AG10803 (cell line): ENCODE measurements at regions not wholly inside any gene's neighbourhood (a gene's known extent, or its start where the extent isn't known, plus 50 kb on each side); places are given as distances from the start of the nearest gene placed in this dataset.

Experiments used
- DNase-seq: peaks from one replicate; pipeline ENCODE4 v3.0.0; 2010; ENCODE audit warnings: low read depth
- H3K4me3 ChIP-seq: 2 replicates; pipeline ENCODE4 v1.5.1; 2011; ENCODE audit warnings: mild to moderate bottlenecking, low read length, control low read depth
- TF ChIP-seq, protein P1 (sequence below): conservative IDR thresholded peaks from 2 replicates; pipeline ENCODE4 v1.5.1; 2011; ENCODE audit warnings: mild to moderate bottlenecking, low read length, control low read depth, inconsistent platforms

DNA sequence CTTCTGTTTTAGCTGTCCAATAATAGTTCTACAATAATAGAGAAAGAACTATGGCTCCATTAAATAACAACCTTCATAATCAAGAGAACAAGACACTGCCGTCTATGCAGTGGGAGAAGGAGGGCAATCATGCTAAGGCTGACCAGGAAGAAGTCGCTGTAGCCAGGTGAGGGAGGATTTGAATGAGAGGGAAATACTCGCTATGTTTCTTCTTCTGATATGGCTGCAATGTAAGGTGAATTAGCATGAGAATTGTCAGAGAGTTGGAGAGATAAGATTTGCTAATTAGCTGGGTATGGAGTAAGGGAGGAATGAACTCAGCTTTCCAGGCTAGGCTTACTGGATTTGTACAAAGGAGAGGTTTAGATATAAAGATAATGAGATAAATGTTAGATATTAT, 555.4 kb upstream of the ZNF385D start:
- TF ChIP-seq, protein P1, sequence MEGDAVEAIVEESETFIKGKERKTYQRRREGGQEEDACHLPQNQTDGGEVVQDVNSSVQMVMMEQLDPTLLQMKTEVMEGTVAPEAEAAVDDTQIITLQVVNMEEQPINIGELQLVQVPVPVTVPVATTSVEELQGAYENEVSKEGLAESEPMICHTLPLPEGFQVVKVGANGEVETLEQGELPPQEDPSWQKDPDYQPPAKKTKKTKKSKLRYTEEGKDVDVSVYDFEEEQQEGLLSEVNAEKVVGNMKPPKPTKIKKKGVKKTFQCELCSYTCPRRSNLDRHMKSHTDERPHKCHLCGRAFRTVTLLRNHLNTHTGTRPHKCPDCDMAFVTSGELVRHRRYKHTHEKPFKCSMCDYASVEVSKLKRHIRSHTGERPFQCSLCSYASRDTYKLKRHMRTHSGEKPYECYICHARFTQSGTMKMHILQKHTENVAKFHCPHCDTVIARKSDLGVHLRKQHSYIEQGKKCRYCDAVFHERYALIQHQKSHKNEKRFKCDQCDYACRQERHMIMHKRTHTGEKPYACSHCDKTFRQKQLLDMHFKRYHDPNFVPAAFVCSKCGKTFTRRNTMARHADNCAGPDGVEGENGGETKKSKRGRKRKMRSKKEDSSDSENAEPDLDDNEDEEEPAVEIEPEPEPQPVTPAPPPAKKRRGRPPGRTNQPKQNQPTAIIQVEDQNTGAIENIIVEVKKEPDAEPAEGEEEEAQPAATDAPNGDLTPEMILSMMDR, result no peak

DNA sequence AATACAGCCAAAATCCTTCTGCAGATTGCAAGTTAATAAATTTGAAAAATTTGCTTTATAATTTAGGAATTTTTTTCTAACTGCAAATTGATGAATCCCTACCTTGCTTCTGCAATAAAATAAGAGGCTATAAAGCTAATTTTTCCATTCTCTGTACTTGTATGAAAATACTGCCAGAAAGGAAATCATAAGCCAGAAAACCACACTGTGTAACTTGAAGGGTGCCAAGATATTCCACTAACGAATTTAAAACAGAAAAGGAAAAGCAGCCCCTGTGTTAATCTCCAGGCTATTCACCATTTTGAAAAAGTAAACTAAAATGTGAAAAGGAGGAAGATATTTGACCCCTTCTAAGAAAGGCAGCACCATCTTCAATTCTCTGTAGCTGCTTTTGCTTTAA, 557.9 kb upstream of the ZNF385D start:
- no peak overlapping the region for H3K4me3 ChIP-seq
- TF ChIP-seq, protein P1, result no peak
- no peak for DNase-seq

More for the DNA sequence above, 555.4 kb upstream of the ZNF385D start:
- DNase-seq, result no peak
- no peak overlapping the region for H3K4me3 ChIP-seq

DNA sequence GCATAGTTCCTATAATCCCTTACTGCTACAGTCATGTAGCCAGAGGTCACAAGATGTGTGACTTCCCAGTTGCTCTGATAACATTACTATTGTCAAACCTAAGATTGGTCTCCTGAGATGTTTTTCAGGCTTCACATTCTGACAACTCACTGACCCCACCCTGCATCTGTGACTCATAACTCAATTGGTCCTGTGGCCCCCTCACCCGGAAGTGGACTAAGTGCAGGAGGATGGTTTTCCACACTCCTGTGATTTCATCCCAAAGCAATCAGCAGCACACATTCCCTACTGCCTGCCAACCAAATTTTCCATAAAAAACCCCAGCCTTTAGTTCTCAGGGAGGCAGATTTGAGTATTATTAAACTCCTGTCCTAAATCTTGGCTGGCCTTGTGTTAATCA, 564.9 kb upstream of the ZNF385D start:
- DNase-seq, result no peak
- TF ChIP-seq, protein P1, result no peak

DNA sequence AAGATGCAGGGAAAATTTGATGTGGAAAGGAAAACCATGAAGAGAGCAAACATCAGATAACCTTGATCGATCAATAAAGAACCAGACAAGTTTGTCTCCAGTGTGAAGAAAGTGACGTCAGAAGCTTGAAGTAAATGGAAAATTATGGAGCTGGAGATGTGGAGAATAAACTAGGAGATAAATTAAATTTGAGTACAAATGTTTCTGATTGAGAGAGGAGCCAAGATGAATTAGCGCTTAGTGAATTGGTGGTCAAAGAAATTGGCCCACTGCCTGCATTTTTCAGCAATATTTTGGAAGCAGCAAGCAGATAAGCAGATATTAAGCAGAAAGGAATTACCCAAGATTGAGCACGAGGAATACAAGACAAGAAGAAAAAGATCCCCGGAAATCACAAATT, 567.3 kb upstream of the ZNF385D start:
- no peak overlapping the region for H3K4me3 ChIP-seq
- TF ChIP-seq, protein P1, result no peak
- no peak for DNase-seq

More for the DNA sequence above, 564.9 kb upstream of the ZNF385D start:
- no peak overlapping the region for H3K4me3 ChIP-seq

DNA sequence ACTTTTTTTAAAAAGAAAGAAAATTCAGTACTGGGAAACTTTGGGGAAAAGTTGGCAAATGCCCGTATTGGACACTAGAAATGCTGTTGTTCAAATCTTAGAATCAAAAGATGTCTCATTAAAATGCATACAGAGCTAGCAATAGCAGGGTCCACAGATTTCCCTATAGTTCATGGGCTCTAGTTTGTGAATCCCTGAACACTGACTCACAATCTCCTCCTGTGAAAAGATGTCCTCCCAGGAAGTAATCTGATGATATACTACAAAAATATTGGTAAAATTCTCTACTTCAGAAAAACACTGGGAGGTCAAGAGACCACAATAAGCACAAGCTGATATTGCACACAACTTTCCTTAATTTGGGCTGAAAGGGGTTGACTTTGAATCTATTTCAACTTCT, 568.4 kb upstream of the ZNF385D start:
- TF ChIP-seq, protein P1, result no peak
- no peak overlapping the region for H3K4me3 ChIP-seq
- DNase-seq, result no peak

DNA sequence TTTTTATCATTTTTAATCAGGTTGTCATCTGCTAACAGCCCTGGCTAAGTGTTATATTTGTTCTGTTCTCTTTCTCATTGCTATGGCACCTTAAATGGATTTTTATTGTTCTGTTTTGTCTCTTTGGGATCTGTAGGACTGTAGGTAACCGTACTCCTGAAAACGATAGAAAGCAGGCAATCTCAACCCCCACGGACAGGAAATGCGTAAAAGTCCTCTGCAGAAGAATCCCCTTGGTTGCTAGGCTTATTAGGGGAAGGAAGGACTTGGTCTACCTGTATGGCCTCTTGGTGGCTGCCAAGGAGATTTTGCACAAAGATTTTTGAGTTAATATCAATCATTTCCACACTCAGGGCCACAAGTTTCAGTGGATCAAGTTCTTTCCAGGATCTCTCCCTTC, 571.9 kb upstream of the ZNF385D start:
- no peak overlapping the region for H3K4me3 ChIP-seq
- TF ChIP-seq, protein P1, result no peak
- DNase-seq, result no peak

DNA sequence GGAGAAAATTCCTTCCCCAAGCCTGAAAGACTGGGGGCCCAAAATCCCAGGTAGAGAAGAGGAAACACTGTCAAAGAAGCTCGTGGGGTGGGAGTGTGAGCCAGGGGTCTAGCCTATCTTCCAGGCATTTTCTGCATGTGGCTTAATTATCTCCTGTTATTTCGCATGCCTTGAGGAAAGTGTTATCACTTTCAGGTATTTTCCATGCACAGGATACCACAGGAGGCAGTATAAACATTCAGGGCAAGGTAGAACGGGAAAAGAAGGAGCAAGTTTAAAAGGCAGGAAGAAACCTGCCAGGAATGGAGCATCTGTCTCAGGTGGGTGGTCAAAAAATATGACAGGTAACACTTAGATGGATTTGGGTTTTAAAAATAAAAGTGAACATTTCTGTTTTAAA, 575.3 kb upstream of the ZNF385D start:
- DNase-seq, result no peak
- no peak overlapping the region for H3K4me3 ChIP-seq
- TF ChIP-seq, protein P1, result no peak
